HG02870 (cell line): ENCODE measurements at regions not wholly inside any gene's neighbourhood (a gene's known extent, or its start where the extent isn't known, plus 50 kb on each side); places are given as distances from the start of the nearest gene placed in this dataset.

Experiments
- ATAC-seq: cut with Tn5 transposase; IDR thresholded peaks from one replicate; pipeline ENCODE4 v1.9.1; 2021; ENCODE audit warnings: mild to moderate bottlenecking, moderate library complexity; ENCODE audit not compliant: unreplicated experiment

GRCh38 chr2:171225989-171226388 is 65.3 kb upstream of the TLK1 start:
- ATAC-seq: no peak

DNA sequence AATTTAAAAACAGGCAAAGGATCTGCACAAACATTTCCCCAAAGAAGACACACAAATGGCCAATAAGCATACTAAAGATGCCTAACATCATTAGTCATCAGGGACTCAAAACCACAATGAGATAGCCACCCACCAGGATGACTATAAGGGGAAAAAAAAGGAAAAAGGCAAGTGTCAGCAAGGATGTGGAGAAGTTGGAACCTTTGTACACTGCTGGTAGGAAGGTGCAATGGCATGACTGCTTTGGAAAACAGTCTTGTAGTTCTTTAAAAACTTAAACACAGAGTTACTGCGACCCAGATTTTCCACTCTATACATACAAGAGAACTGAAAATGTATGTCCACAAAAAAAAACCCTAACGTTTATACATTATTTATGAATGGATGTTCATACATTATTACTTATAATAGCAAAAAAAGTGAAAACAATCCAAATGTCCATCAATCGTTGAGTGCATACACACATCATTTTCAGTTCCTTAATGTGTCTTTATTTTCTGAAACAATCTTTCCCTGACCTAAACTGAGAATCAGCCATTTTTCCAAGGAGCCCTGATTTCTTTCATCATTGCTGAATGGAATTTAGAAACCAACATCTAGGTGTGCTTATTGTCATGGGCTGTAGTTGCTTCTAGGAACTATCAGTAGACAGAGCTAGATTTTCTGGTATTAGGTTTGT is 64.7 kb upstream of the TLK1 start:
- ATAC-seq: no peak

DNA sequence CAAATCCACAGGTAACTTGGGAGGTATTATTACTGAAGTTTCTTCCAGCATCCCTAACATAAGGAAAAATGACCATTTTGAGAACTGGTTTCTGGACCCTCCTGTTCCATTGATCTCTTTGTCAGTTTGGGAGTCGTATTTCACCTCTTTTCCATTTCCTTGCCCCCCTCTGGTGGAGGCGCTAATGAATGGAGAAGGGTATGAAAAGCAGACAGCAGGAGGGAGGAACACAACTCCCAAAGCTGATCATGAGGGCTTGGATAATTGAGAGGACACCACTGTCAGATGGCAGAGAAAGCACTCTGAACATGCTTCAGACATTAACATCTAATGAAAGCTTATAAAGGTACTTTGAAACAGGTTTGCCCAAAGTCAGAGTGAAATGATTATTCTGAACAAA is 56.6 kb upstream of the TLK1 start:
- no peak for ATAC-seq

DNA sequence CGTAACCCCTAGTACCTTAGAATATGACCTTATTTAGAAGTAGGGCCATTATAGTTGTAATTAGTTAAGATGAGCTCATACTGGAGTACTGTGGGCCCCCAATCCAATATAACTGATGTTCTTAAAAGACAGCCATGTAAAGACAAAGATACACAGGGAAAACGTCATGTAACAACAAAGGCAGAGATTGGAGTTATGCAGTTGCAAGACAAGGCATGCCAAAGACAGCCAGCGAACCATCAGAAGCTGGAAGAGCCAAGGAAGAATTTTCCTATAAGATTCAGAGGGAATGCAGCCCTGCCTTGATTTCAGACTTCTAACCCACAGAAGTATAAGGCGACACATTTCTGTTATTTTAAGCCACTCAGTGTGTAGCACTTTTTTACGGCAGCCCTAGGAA is 55.9 kb upstream of the TLK1 start:
- no peak for ATAC-seq

- no peak for ATAC-seq
Observed at GRCh38 chr2:171214093-171214492, 53.4 kb upstream of the TLK1 start.

DNA sequence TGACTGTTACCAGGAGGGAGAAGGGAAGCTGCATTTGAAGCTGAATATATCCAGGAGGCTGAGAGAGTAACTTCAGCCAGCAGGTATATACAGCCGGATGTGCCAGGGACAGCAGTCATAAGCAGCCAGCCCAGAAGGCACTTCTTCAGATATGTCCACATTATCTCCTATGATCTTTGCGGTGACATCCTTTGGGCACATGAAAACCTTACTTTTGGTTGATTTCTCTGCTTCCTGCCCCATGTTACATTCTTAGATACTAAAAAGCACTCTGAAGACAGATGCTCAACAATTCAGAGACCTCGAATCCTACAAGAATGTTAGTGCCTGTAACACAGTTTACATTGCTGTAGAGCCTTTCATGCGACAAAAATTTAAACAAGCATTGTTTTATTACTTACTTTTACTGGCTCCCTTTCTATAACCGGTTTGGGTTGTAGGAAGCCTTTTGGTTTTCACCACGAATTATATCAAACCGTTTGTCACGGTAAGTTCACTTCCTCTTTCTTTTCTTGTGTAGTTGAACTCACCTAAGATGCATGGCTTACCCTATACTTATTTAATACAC is 50.3 kb upstream of the TLK1 start:
- no peak for ATAC-seq
